WTC11 (cell line): ENCODE measurements at regions not wholly inside any gene's neighbourhood (a gene's known extent, or its start where the extent isn't known, plus 50 kb on each side); places are given as distances from the start of the nearest gene placed in this dataset.

Source experiments
- ATAC-seq: fragments of 200-7000 bp; cut with Tn5 transposase; 2 replicates; pipeline ENCODE4 v1.10.0; 2021; ENCODE audit warnings: mild to moderate bottlenecking, moderate library complexity
- CTCF ChIA-PET: fragments of 300-600 bp; sonication (Branson Sonifier 250); formaldehyde crosslinking; loops from one replicate; lab custom pipeline; 2021; ENCODE audit warnings: antibody characterized with exemption; lab: Charles Lee
- POLR2A ChIA-PET: fragments of 350-600 bp; sonication (Branson Sonifier 250); formaldehyde crosslinking; loops from one replicate; lab custom pipeline; 2021; ENCODE audit warnings: antibody characterized with exemption; lab: Charles Lee
- DNase-seq: peaks from one replicate; pipeline ENCODE4 v3.0.0; 2021; ENCODE audit warnings: low spot score
- H3K27ac Mint-ChIP-seq: 2 replicates; pipeline ENCODE4 v1.8.0; 2021; ENCODE audit warnings: mixed read lengths
- H3K27me3 Mint-ChIP-seq: 2 replicates; pipeline ENCODE4 v1.8.0; 2021; ENCODE audit warnings: low read depth, mild to moderate bottlenecking, moderate library complexity, mixed read lengths
- H3K36me3 Mint-ChIP-seq: 2 replicates; pipeline ENCODE4 v1.8.0; 2021; ENCODE audit warnings: mixed read lengths
- H3K4me1 Mint-ChIP-seq: 2 replicates; pipeline ENCODE4 v1.8.0; 2022; ENCODE audit warnings: mixed read lengths
- H3K4me3 Mint-ChIP-seq: 2 replicates; pipeline ENCODE4 v1.8.0; 2021; ENCODE audit warnings: mild to moderate bottlenecking, moderate library complexity, mixed read lengths
- H3K9me3 Mint-ChIP-seq: 2 replicates; pipeline ENCODE4 v1.8.0; 2021; ENCODE audit warnings: mixed read lengths
- CREB1 ChIP-seq: sonication (generic); formaldehyde crosslinking; IDR thresholded peaks from 2 replicates; pipeline ENCODE4 v1.8.0; 2023; ENCODE audit warnings: mild to moderate bottlenecking, missing genetic modification reagents
- EMX1 ChIP-seq: fragments of 250-450 bp; sonication (Bioruptor Pico); IDR thresholded peaks from 2 replicates; pipeline ENCODE4 v1.8.0; 2021; ENCODE audit warnings: mild to moderate bottlenecking
- FOXJ3 ChIP-seq: sonication (generic); formaldehyde crosslinking; IDR thresholded peaks from 2 replicates; pipeline ENCODE4 v1.9.0; 2021; ENCODE audit warnings: missing genetic modification reagents, mild to moderate bottlenecking, borderline replicate concordance
- HMGA2 ChIP-seq: fragments of 250-450 bp; sonication (Bioruptor Pico); IDR thresholded peaks from 2 replicates; pipeline ENCODE4 v1.4.0; 2021; ENCODE audit warnings: mild to moderate bottlenecking, moderate library complexity
- NFE2L1 ChIP-seq: sonication (generic); formaldehyde crosslinking; IDR thresholded peaks from 2 replicates; pipeline ENCODE4 v1.8.1; 2023; ENCODE audit warnings: missing genetic modification reagents
- NR2C2 ChIP-seq: sonication (generic); formaldehyde crosslinking; IDR thresholded peaks from 2 replicates; pipeline ENCODE4 v1.8.0; 2022; ENCODE audit warnings: mild to moderate bottlenecking, missing genetic modification reagents
- SOX15 ChIP-seq: fragments of 250-450 bp; sonication (Bioruptor Pico); IDR thresholded peaks from 2 replicates; pipeline ENCODE4 v1.9.0; 2021; ENCODE audit warnings: mild to moderate bottlenecking
- ZNF121 ChIP-seq: sonication (generic); formaldehyde crosslinking; IDR thresholded peaks from 2 replicates; pipeline ENCODE4 v1.8.0; 2023; ENCODE audit warnings: missing genetic modification reagents
- ZNF317 ChIP-seq: sonication (generic); formaldehyde crosslinking; IDR thresholded peaks from 2 replicates; pipeline ENCODE4 v1.8.1; 2023; ENCODE audit warnings: low read depth, mild to moderate bottlenecking, moderate library complexity, missing genetic modification reagents, borderline replicate concordance
- TF ChIP-seq, protein P1 (sequence below): sonication (generic); formaldehyde crosslinking; IDR thresholded peaks from 2 replicates; pipeline ENCODE4 v1.8.0; 2023; ENCODE audit warnings: missing genetic modification reagents, mild to moderate bottlenecking, borderline replicate concordance
- TF ChIP-seq, protein P2 (sequence below): sonication (generic); formaldehyde crosslinking; IDR thresholded peaks from 2 replicates; pipeline ENCODE4 v1.8.0; 2022; ENCODE audit warnings: mild to moderate bottlenecking, missing genetic modification reagents
- TF ChIP-seq, protein P3 (sequence below): sonication (generic); formaldehyde crosslinking; IDR thresholded peaks from 2 replicates; pipeline ENCODE4 v1.8.1; 2023; ENCODE audit warnings: mild to moderate bottlenecking, missing genetic modification reagents
- TF ChIP-seq, protein P4 (sequence below): sonication (generic); formaldehyde crosslinking; IDR thresholded peaks from 2 replicates; pipeline ENCODE4 v1.8.0; 2022; ENCODE audit warnings: mild to moderate bottlenecking, missing genetic modification reagents
- TF ChIP-seq, protein P5 (sequence below): sonication (generic); formaldehyde crosslinking; IDR thresholded peaks from 2 replicates; pipeline ENCODE4 v1.8.1; 2022; ENCODE audit warnings: missing genetic modification reagents, borderline replicate concordance
- TF ChIP-seq, protein P6 (sequence below): sonication (generic); formaldehyde crosslinking; IDR thresholded peaks from 2 replicates; pipeline ENCODE4 v1.8.1; 2022; ENCODE audit warnings: mild to moderate bottlenecking, moderate library complexity, missing genetic modification reagents
- TF ChIP-seq, protein P7 (sequence below): fragments of 200-600 bp; IDR thresholded peaks from 2 replicates; pipeline ENCODE4 v1.8.0; 2022; ENCODE audit warnings: antibody characterized with exemption

DNA sequence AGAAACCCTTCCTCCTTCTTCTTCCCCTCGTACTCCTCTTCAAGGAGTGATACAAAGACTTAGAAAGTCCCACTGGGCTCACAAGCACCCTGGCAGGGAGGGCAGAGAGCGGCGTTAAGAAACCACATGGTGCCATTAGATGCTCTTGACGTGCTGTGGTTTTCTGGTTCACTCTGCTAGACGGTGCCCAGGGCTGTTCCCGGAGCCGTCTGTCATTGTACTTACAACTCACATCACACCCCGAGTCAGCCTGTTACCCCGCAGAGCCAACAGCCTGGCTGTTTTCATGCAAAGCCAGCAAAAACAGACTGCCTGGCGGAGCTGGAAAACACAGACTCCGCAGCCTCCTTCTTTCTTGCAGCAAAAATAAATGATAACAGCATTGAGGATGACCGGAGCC is 232.6 kb upstream of the TBX3 start:
- ChIA-PET CTCF (no interaction called here), POLR2A (no interaction called here)
- no peaks in the 10 kb centered on the region for H3K27me3 Mint-ChIP-seq
- no peak overlapping the region for H3K4me3 Mint-ChIP-seq
- H3K4me1 Mint-ChIP-seq = no peaks in the 10 kb centered on the region
- TF ChIP-seq CREB1 (CRISPR knock-in tag) = no peak
- TF ChIP-seq EMX1 (CRISPR knock-in tag) = no peak
- TF ChIP-seq NR2C2 = no peak
- TF ChIP-seq SOX15 = no peak
- TF ChIP-seq NFE2L1 (CRISPR knock-in tag) = no peak
- TF ChIP-seq, protein P1, sequence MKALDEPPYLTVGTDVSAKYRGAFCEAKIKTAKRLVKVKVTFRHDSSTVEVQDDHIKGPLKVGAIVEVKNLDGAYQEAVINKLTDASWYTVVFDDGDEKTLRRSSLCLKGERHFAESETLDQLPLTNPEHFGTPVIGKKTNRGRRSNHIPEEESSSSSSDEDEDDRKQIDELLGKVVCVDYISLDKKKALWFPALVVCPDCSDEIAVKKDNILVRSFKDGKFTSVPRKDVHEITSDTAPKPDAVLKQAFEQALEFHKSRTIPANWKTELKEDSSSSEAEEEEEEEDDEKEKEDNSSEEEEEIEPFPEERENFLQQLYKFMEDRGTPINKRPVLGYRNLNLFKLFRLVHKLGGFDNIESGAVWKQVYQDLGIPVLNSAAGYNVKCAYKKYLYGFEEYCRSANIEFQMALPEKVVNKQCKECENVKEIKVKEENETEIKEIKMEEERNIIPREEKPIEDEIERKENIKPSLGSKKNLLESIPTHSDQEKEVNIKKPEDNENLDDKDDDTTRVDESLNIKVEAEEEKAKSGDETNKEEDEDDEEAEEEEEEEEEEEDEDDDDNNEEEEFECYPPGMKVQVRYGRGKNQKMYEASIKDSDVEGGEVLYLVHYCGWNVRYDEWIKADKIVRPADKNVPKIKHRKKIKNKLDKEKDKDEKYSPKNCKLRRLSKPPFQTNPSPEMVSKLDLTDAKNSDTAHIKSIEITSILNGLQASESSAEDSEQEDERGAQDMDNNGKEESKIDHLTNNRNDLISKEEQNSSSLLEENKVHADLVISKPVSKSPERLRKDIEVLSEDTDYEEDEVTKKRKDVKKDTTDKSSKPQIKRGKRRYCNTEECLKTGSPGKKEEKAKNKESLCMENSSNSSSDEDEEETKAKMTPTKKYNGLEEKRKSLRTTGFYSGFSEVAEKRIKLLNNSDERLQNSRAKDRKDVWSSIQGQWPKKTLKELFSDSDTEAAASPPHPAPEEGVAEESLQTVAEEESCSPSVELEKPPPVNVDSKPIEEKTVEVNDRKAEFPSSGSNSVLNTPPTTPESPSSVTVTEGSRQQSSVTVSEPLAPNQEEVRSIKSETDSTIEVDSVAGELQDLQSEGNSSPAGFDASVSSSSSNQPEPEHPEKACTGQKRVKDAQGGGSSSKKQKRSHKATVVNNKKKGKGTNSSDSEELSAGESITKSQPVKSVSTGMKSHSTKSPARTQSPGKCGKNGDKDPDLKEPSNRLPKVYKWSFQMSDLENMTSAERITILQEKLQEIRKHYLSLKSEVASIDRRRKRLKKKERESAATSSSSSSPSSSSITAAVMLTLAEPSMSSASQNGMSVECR (CRISPR knock-in tag) = no peak
- no peak for TF ChIP-seq FOXJ3 (CRISPR knock-in tag)
- TF ChIP-seq, protein P2, sequence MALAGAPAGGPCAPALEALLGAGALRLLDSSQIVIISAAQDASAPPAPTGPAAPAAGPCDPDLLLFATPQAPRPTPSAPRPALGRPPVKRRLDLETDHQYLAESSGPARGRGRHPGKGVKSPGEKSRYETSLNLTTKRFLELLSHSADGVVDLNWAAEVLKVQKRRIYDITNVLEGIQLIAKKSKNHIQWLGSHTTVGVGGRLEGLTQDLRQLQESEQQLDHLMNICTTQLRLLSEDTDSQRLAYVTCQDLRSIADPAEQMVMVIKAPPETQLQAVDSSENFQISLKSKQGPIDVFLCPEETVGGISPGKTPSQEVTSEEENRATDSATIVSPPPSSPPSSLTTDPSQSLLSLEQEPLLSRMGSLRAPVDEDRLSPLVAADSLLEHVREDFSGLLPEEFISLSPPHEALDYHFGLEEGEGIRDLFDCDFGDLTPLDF (CRISPR knock-in tag) = no peak
- TF ChIP-seq, protein P3, sequence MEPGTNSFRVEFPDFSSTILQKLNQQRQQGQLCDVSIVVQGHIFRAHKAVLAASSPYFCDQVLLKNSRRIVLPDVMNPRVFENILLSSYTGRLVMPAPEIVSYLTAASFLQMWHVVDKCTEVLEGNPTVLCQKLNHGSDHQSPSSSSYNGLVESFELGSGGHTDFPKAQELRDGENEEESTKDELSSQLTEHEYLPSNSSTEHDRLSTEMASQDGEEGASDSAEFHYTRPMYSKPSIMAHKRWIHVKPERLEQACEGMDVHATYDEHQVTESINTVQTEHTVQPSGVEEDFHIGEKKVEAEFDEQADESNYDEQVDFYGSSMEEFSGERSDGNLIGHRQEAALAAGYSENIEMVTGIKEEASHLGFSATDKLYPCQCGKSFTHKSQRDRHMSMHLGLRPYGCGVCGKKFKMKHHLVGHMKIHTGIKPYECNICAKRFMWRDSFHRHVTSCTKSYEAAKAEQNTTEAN (CRISPR knock-in tag) = no peak
- no peak for TF ChIP-seq ZNF317 (CRISPR knock-in tag)
- TF ChIP-seq, protein P4, sequence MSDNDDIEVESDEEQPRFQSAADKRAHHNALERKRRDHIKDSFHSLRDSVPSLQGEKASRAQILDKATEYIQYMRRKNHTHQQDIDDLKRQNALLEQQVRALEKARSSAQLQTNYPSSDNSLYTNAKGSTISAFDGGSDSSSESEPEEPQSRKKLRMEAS (CRISPR knock-in tag) = no peak
- TF ChIP-seq HMGA2 (CRISPR knock-in tag) = no peak
- TF ChIP-seq, protein P5, sequence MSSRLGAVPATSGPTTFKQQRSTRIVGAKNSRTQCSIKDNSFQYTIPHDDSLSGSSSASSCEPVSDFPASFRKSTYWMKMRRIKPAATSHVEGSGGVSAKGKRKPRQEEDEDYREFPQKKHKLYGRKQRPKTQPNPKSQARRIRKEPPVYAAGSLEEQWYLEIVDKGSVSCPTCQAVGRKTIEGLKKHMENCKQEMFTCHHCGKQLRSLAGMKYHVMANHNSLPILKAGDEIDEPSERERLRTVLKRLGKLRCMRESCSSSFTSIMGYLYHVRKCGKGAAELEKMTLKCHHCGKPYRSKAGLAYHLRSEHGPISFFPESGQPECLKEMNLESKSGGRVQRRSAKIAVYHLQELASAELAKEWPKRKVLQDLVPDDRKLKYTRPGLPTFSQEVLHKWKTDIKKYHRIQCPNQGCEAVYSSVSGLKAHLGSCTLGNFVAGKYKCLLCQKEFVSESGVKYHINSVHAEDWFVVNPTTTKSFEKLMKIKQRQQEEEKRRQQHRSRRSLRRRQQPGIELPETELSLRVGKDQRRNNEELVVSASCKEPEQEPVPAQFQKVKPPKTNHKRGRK (CRISPR knock-in tag) = no peak
- TF ChIP-seq, protein P6, sequence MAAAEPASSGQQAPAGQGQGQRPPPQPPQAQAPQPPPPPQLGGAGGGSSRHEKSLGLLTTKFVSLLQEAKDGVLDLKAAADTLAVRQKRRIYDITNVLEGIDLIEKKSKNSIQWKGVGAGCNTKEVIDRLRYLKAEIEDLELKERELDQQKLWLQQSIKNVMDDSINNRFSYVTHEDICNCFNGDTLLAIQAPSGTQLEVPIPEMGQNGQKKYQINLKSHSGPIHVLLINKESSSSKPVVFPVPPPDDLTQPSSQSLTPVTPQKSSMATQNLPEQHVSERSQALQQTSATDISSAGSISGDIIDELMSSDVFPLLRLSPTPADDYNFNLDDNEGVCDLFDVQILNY (CRISPR knock-in tag) = no peak
- TF ChIP-seq, protein P7, sequence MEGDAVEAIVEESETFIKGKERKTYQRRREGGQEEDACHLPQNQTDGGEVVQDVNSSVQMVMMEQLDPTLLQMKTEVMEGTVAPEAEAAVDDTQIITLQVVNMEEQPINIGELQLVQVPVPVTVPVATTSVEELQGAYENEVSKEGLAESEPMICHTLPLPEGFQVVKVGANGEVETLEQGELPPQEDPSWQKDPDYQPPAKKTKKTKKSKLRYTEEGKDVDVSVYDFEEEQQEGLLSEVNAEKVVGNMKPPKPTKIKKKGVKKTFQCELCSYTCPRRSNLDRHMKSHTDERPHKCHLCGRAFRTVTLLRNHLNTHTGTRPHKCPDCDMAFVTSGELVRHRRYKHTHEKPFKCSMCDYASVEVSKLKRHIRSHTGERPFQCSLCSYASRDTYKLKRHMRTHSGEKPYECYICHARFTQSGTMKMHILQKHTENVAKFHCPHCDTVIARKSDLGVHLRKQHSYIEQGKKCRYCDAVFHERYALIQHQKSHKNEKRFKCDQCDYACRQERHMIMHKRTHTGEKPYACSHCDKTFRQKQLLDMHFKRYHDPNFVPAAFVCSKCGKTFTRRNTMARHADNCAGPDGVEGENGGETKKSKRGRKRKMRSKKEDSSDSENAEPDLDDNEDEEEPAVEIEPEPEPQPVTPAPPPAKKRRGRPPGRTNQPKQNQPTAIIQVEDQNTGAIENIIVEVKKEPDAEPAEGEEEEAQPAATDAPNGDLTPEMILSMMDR = no peak
- no peak for TF ChIP-seq ZNF121 (CRISPR knock-in tag)
- ATAC-seq (no peak), DNase-seq (no peak)
- no peak overlapping the region for H3K27ac Mint-ChIP-seq
- no peaks in the 10 kb centered on the region for H3K36me3 Mint-ChIP-seq
- H3K9me3 Mint-ChIP-seq = peaks cover 17% of the 10 kb centered on the region
